ENCODE measurements at regions not wholly inside any gene's neighbourhood (a gene's known extent, or its start where the extent isn't known, plus 50 kb on each side); places are given as distances from the start of the nearest gene placed in this dataset.
"Not testable (repeated sequence)": the region's sequence is repeated elsewhere in the genome, so short reads cannot be mapped to it uniquely, and the experiment has no call there.

- Histone ChIP-seq H3K4me1 (ENCODE audit: low read length) (no peaks in the 10 kb centered on the region), H3K79me2 (ENCODE audit: low read length) (no peaks in the 10 kb centered on the region), H3K4me3 (ENCODE audit: low read length) (no peak overlapping the region), H3K36me3 (replicated peaks; ENCODE audit: low read depth, low read length) (no peaks in the 10 kb centered on the region), H3K9me3 (ENCODE audit: insufficient read depth, low read length) (no peaks in the 10 kb centered on the region), H4K20me1 (ENCODE audit: insufficient read depth, low read length) (no peaks in the 10 kb centered on the region), H2AFZ (ENCODE audit: low read depth, low read length) (no peak overlapping the region), H3K4me2 (ENCODE audit: low read length) (no peak overlapping the region), H3K27me3 (ENCODE audit: low read depth, low read length) (peaks cover 3% of the 10 kb centered on the region), H3K27ac (ENCODE audit: low read length) (no peak overlapping the region), H3K9ac (ENCODE audit: low read length) (no peak overlapping the region)
- TF ChIP-seq, protein P1, sequence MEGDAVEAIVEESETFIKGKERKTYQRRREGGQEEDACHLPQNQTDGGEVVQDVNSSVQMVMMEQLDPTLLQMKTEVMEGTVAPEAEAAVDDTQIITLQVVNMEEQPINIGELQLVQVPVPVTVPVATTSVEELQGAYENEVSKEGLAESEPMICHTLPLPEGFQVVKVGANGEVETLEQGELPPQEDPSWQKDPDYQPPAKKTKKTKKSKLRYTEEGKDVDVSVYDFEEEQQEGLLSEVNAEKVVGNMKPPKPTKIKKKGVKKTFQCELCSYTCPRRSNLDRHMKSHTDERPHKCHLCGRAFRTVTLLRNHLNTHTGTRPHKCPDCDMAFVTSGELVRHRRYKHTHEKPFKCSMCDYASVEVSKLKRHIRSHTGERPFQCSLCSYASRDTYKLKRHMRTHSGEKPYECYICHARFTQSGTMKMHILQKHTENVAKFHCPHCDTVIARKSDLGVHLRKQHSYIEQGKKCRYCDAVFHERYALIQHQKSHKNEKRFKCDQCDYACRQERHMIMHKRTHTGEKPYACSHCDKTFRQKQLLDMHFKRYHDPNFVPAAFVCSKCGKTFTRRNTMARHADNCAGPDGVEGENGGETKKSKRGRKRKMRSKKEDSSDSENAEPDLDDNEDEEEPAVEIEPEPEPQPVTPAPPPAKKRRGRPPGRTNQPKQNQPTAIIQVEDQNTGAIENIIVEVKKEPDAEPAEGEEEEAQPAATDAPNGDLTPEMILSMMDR (IDR thresholded peaks at IDR 0.05; ENCODE audit: low read depth, low read length), result no peak
- no peak for TF ChIP-seq EZH2phosphoT487 (IDR thresholded peaks at IDR 0.05; ENCODE audit: low read depth)
Measured at GRCh38 chr14:56358851-56359614, 220.6 kb upstream of the TMEM260 start.

DNA sequence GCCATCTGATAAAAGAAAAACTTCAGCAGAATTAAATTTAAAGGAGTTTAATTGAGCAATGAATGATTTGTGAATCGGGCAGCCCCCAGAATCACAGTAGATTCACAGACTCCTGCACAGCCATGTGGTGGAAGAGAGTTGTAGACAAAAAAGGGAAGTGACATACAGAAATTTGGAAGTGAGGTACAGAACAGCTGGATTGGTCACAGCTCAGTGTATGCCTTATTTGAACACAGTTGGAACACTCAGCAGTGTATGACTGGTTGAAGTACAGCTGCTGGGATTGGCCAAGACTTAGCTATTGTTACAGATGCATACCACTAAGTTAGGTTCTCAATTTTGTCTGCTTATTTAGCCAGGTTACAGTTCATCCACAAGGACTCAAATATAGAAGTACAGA is 213.9 kb upstream of the TMEM260 start:
- not testable (repeated sequence) for H3K27me3 ChIP-seq (ENCODE audit: low read depth, low read length); H3K4me2 ChIP-seq (ENCODE audit: low read length); H3K9ac ChIP-seq (ENCODE audit: low read length); H2AFZ ChIP-seq (ENCODE audit: low read depth, low read length); H3K36me3 ChIP-seq (replicated peaks; ENCODE audit: low read depth, low read length); H3K4me1 ChIP-seq (ENCODE audit: low read length); H3K4me3 ChIP-seq (ENCODE audit: low read length); H4K20me1 ChIP-seq (ENCODE audit: insufficient read depth, low read length); H3K79me2 ChIP-seq (ENCODE audit: low read length); H3K9me3 ChIP-seq (ENCODE audit: insufficient read depth, low read length); H3K27ac ChIP-seq (ENCODE audit: low read length)

DNA sequence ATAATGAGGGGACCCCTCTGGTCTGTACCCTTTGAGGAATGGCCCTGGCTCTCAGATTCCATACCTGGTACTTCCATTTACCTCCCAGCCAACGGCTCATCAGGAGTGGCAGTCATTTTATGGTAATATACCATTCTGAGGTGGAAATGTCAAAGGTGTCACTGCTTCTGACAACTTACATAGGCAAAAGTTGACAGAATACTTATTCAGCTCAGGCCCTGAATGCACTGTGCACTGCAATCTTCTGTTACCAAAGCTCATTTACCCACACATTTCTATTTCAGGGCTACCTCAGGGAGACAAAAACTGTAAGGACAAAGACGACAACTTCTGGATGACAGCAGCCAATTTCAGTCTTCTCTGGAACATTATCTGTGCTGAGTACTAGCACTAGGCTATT is 212.2 kb upstream of the TMEM260 start:
- no peaks in the 10 kb centered on the region for H4K20me1 ChIP-seq (ENCODE audit: insufficient read depth, low read length)
- H3K4me2 ChIP-seq (ENCODE audit: low read length), result no peak overlapping the region
- TF ChIP-seq, protein P1 (IDR thresholded peaks at IDR 0.05; ENCODE audit: low read depth, low read length), result no peak
- no peak for TF ChIP-seq EZH2phosphoT487 (IDR thresholded peaks at IDR 0.05; ENCODE audit: low read depth)
- H3K36me3 ChIP-seq (replicated peaks; ENCODE audit: low read depth, low read length), result no peaks in the 10 kb centered on the region
- no peak overlapping the region for H3K9ac ChIP-seq (ENCODE audit: low read length)
- no peaks in the 10 kb centered on the region for H3K4me1 ChIP-seq (ENCODE audit: low read length)
- no peak overlapping the region for H2AFZ ChIP-seq (ENCODE audit: low read depth, low read length)
- H3K27ac ChIP-seq (ENCODE audit: low read length), result no peak overlapping the region
- no peaks in the 10 kb centered on the region for H3K27me3 ChIP-seq (ENCODE audit: low read depth, low read length)
- H3K4me3 ChIP-seq (ENCODE audit: low read length), result no peak overlapping the region
- no peaks in the 10 kb centered on the region for H3K9me3 ChIP-seq (ENCODE audit: insufficient read depth, low read length)
- no peaks in the 10 kb centered on the region for H3K79me2 ChIP-seq (ENCODE audit: low read length)

DNA sequence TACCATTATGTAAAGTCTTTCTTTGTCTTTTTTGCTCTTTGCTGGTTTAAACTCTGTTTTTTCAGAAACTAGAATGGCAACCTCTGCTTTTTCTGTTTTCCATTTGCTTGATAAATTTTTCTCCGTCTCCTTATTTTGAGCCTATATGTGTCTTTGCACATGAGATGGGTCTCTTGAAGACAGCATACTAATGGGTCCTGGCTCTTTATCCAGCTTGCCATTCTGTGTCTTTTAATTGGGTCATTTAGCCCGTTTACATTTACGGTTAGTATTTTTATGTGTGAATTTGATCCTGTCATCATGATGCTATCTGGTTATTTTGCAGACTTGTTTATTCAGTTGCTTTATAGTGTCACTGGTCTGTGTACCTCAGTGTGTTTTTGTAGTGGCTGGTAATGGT is 207.9 kb upstream of the TMEM260 start:
- no peak overlapping the region for H3K4me2 ChIP-seq (ENCODE audit: low read length)
- no peaks in the 10 kb centered on the region for H4K20me1 ChIP-seq (ENCODE audit: insufficient read depth, low read length)
- no peak overlapping the region for H3K4me3 ChIP-seq (ENCODE audit: low read length)
- no peaks in the 10 kb centered on the region for H3K9me3 ChIP-seq (ENCODE audit: insufficient read depth, low read length)
- TF ChIP-seq, protein P1 (IDR thresholded peaks at IDR 0.05; ENCODE audit: low read depth, low read length), result no peak
- H3K27me3 ChIP-seq (ENCODE audit: low read depth, low read length), result no peaks in the 10 kb centered on the region
- H3K4me1 ChIP-seq (ENCODE audit: low read length), result no peaks in the 10 kb centered on the region
- H3K36me3 ChIP-seq (replicated peaks; ENCODE audit: low read depth, low read length), result no peaks in the 10 kb centered on the region
- H2AFZ ChIP-seq (ENCODE audit: low read depth, low read length), result no peak overlapping the region
- H3K79me2 ChIP-seq (ENCODE audit: low read length), result no peaks in the 10 kb centered on the region
- no peak overlapping the region for H3K27ac ChIP-seq (ENCODE audit: low read length)
- no peak overlapping the region for H3K9ac ChIP-seq (ENCODE audit: low read length)

All from OCI-LY3 (cell line).